G401 (cell line): ENCODE measurements at regions not wholly inside any gene's neighbourhood (a gene's known extent, or its start where the extent isn't known, plus 50 kb on each side); places are given as distances from the start of the nearest gene placed in this dataset.
"Not testable (repeated sequence)": the region's sequence is repeated elsewhere in the genome, so short reads cannot be mapped to it uniquely, and the experiment has no call there.

Source experiments
- DNase-seq: peaks from one replicate; pipeline ENCODE4 v3.0.0-alpha.2; 2015; ENCODE audit warnings: low spot score
- in situ Hi-C: cut with HindIII; loops from 2 replicates; pipeline ENCODE4 v1.10.0; 2016; ENCODE audit warnings: low sequenced_read_pairs, mixed read lengths

DNA sequence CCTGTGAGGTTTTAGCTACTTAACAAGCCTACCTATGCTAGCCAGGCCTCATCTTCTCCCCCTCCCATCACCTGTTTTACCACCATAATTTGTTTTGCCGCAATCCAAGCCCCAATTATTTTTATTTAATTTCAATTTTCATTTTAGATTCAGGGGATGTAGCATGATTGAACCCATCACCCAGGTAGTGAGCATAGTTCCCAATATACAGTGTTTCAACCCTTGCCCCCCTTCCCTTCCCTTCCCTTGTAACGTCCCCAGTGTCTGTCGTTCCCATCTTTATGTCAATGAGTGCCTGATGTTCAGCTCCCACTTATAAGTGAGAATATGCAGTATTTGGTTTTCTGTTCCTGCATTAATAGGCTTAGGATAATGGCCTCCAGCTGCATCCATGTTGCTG lies 885.0 kb downstream of the UQCRFS1 start:
- in situ Hi-C loops, result no loop called here
- no peak for DNase-seq

DNA sequence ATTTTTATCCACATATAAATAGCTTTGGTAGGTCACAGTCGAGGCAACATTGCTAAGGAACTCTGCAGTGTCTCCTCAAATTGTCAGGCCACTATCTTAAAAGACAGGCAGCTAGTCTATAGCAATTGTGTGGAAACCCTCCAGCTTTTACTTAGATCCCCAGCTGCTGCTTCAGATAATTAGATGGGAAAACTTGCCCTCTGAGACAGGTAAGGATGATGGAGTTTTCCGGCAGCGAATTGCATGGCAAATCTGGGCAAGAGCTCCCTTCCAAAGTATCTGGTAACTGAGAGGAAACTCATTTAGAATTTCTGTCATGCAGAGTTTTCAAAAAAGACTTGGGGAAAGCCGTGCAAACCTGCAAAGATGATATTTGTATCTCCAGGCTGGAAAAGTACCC lies 886.2 kb downstream of the UQCRFS1 start:
- no peak for DNase-seq
- in situ Hi-C loops, result no loop called here

GRCh38 chr19:28324275-28325060 lies 888.5 kb downstream of the UQCRFS1 start:
- peak; percentile 7 for DNase-seq
- in situ Hi-C loops, result no loop called here

DNA sequence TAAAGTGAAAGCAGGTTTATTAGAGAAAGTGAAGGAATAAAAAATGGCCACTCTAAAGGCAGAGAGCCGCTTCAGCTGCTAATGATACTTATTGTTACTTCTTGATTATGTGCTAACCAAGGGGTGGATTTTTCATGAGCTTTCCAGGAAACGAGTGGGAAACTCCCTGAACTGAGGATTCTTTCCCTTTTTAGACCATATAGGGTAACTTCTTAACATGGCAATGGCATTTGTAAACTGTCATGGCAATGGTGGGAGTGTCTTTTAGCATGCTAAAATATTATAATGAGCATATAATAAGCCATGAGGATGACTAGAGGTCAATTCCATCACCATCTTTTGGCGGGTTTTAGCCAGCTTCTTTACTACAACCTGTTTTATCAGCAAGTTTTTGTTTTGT lies 890.0 kb downstream of the UQCRFS1 start:
- no peak for DNase-seq
- in situ Hi-C loops, result no loop called here

- in situ Hi-C loops, result no loop called here
- DNase-seq, result peak; percentile 31
Measured at GRCh38 chr19:28322491-28322890, 890.5 kb downstream of the UQCRFS1 start.

GRCh38 chr19:28319918-28320317 lies 893.0 kb downstream of the UQCRFS1 start:
- DNase-seq, result no peak
- in situ Hi-C loops, result no loop called here

DNA sequence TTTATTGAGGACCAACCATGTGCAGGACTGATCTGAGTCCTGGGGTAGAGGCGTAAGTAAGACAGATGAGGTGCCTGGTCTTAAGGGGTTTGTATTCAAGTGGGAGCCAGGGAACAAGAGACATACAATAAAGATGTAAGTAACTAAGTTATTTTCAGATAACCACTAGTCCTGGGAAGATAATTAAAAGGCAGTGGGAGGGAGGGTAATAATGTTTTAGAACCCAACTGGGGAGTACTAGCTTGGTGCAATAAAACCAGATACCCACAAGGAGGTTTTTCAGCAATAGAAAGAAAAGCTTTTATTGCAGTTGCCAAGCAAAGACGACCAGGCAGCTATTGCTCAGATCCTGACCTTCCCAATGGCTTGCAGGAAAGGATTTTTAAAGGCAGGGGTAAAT lies 893.7 kb downstream of the UQCRFS1 start:
- DNase-seq, result no peak
- in situ Hi-C loops, result no loop called here

GRCh38 chr19:28318469-28319179 lies 894.3 kb downstream of the UQCRFS1 start:
- in situ Hi-C loops, result no loop called here

DNA sequence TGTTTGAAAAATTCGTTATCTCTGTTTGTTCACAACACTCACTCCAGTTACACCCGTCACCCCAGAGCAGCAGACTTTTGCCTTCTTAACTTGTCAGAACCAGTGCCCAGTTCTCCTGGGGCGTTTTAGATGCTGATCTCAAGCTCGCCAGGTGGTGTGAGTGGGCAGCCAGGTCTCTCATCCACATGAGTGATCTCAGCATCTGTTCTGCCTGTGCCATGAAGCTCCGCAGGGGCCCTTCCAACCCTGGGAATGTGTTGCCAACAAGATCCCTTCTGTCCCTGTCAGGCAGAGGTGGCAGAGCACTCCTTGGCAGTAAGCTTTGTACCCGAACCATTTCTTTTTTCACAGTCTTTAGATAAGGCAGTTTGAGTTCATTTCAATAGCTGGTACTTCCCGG lies 896.5 kb downstream of the UQCRFS1 start:
- DNase-seq, result no peak
- in situ Hi-C loops, result no loop called here

More at GRCh38 chr19:28318469-28319179, 894.3 kb downstream of the UQCRFS1 start:
- DNase-seq, result no peak

- in situ Hi-C loops, result no loop called here
- no peak for DNase-seq
Measured at GRCh38 chr19:28314756-28315155, 898.2 kb downstream of the UQCRFS1 start.

DNA sequence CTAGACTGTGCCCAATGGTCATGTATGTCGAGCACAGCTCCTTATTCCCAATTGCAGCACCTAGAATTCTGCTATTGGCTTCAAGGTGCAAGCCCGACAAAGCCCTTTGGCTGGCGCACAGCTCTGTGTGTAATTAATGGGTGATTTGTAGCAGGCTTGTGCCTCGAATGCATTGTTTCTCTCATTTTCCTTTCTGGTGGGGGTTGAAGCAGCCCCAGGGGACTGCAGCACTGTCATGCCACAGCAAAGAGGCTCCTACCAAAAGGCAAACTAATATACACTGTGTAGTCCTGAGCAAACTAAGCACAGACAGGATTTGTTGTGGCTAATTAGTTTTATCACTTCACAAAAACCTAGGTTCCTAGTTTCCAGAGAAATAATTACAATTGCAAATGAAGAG lies 898.7 kb downstream of the UQCRFS1 start:
- in situ Hi-C loops, result no loop called here
- DNase-seq, result no peak

- in situ Hi-C loops, result no loop called here
Measured at GRCh38 chr19:28313633-28314032, 899.3 kb downstream of the UQCRFS1 start.

DNA sequence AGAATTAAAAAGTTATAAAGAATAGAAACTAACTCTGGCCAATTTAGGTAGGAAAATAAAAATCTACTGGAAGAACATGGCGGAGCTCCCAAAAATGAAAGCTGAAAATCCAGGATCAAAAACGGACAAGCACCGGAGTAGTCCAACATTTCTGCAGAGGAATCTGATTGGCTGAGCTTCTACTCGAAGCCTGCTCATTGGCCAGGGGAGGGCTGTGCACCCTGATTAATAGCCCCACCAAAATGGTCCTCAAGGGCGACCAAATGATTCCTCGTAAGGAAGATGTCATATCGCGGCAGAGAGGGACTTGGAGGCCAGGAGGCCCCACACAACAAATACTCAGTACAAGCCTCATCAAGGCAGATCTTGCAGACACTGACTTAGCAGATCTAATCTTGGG lies 900.7 kb downstream of the UQCRFS1 start:
- no peak for DNase-seq
- in situ Hi-C loops, result no loop called here

More at GRCh38 chr19:28313633-28314032, 899.3 kb downstream of the UQCRFS1 start:
- DNase-seq, result no peak

DNA sequence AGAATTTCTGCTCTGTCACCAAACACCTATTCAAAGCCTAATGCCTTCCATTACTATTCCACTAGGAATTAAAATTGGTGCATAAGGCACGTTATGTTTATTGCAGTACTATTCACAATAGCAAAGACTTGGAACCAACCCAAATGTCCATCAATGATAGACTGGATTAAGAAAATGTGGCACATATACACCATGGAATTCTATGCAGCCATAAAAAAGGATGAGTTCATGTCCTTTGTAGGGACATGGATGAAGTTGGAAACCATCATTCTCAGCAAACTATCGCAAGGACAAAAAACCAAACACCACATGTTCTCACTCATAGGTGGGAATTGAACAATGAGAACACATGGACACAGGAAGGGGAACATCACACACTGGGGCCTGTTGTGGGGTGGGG lies 902.1 kb downstream of the UQCRFS1 start:
- DNase-seq, in situ Hi-C loops: not testable (repeated sequence)

- DNase-seq, result no peak
- in situ Hi-C loops, result no loop called here
Measured at GRCh38 chr19:28309070-28309469, 903.9 kb downstream of the UQCRFS1 start.

DNA sequence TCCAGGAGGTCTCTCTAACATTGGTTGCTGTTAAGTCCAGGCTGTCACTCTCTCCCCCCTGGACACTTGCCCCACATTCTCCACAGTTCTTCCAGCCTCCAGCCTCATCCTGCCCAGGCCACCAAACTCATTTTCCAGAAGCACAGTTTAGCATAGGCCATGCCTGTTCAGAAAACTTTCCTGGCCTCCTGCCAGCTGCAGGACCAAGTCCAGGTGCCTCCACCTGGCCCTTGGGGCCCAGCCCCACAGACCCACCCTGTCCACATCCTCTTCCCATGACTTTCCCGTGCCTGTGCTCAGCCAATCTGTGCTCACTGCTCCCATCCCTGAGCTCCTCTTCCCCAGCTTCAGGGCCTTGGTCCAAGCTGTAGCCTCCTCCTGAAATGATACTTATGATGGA lies 905.0 kb downstream of the UQCRFS1 start:
- DNase-seq, result no peak
- in situ Hi-C loops, result no loop called here

DNA sequence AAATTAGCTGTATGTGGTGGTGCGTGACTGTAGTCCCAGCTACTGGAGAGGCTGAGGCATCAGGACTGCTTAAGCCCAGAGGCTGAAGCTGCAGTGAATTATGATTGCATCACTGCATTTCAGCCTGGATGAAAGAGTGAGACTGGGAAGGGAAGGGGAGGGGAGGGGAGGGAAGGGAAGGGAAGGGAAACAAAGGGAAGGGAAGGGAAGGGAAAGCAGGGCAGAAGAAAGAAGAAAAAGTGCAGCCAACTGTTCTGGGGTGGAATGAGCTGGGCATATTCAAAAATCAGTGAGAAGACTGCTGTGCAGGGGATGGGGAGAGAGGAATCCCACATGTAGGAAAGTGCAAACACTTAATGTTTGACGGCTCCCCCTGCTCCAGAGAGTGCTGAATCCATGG lies 905.5 kb downstream of the UQCRFS1 start:
- in situ Hi-C loops, result no loop called here
- no peak for DNase-seq

DNA sequence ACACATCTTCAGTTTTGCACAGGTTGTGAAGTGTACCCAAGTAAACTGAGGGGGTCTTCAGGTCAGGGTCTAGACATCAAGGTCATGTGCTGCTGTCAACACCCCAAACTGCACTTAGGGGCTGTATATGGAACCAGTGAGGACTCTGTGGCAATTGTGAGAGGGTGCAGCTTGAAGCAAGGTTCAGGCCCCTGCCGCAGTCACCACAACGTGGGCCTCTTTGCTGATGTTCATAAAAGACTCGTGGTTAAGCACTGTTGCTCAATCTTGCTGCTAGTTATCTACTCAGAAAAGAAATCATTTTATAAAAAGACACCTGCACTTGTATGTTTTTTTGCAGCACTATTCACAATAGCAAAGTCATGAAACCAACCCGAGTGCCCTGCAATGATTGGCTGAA lies 907.4 kb downstream of the UQCRFS1 start:
- in situ Hi-C loops, result no loop called here

DNA sequence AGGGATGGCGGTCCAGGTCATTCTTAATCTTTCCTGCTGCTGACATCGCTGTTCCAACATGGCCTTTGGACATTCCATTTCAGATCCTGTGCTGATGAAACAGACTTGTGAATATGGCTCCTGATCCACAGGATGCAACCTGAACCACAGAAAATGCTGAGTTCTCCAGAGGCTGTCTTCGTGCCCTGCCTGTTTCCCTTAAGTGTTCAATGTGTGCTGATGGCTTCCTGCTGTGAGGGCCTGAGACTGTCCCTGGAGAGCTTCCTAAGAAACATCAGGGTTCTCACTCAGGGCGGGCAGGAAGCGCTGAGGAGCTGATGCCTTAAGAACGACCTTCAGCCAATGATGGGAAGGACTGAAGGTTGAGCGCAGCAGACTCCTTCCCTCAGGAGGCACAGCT lies 909.4 kb downstream of the UQCRFS1 start:
- DNase-seq, result no peak

More for the DNA sequence above, 907.4 kb downstream of the UQCRFS1 start:
- DNase-seq, result no peak

GRCh38 chr19:28301961-28302360 lies 911.0 kb downstream of the UQCRFS1 start:
- in situ Hi-C loops, result no loop called here
- no peak for DNase-seq

More for the DNA sequence above, 909.4 kb downstream of the UQCRFS1 start:
- in situ Hi-C loops, result no loop called here

DNA sequence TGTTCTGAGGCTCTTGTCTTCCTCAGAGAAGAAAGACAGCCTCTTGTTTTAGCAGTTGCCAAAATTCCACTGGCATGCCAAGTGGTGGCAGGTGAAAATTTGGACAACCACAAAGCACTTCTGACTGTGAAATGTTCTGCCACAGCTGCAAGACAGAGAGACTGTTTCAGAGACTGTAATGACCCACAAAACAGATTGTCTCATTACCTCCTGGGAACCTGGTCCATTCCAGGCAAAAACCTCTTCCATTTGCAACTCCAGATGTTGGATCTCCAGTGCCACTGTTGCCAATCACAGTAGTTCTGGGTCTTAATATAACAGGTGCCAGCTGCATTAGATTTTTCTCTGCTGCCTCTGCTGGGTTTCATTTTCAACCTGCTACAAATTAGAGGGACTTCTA lies 911.5 kb downstream of the UQCRFS1 start:
- DNase-seq, result no peak
- in situ Hi-C loops, result no loop called here
